GM12874 (cell line): ENCODE measurements at regions not wholly inside any gene's neighbourhood (a gene's known extent, or its start where the extent isn't known, plus 50 kb on each side); places are given as distances from the start of the nearest gene placed in this dataset.

Source experiments
- TF ChIP-seq, protein P1 (sequence below): IDR thresholded peaks from 2 replicates; pipeline ENCODE4 v1.5.1; 2011; ENCODE audit warnings: low read depth, mild to moderate bottlenecking, control low read depth, low read length, moderate library complexity; ENCODE audit not compliant: insufficient read depth

DNA sequence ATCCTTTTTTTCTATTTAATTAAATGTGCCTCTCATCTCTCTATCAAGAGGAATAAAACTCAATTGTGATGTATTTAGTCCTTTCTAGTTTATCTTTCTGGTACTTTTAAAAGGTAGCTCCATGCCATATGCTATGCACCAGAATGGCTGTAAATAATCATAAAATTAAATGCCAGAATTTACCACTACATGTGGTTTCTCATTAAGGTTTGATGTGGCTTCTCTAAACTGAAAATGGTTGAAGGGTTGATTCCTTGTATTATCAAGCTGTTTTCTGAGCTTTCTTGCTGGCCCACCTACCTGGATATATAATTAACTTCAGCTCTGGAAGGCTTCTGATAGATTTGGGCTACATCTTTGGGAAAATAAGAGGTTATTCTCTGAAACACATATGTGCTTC is 171.9 kb upstream of the RHOBTB1 start:
- TF ChIP-seq, protein P1, sequence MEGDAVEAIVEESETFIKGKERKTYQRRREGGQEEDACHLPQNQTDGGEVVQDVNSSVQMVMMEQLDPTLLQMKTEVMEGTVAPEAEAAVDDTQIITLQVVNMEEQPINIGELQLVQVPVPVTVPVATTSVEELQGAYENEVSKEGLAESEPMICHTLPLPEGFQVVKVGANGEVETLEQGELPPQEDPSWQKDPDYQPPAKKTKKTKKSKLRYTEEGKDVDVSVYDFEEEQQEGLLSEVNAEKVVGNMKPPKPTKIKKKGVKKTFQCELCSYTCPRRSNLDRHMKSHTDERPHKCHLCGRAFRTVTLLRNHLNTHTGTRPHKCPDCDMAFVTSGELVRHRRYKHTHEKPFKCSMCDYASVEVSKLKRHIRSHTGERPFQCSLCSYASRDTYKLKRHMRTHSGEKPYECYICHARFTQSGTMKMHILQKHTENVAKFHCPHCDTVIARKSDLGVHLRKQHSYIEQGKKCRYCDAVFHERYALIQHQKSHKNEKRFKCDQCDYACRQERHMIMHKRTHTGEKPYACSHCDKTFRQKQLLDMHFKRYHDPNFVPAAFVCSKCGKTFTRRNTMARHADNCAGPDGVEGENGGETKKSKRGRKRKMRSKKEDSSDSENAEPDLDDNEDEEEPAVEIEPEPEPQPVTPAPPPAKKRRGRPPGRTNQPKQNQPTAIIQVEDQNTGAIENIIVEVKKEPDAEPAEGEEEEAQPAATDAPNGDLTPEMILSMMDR: no peak

DNA sequence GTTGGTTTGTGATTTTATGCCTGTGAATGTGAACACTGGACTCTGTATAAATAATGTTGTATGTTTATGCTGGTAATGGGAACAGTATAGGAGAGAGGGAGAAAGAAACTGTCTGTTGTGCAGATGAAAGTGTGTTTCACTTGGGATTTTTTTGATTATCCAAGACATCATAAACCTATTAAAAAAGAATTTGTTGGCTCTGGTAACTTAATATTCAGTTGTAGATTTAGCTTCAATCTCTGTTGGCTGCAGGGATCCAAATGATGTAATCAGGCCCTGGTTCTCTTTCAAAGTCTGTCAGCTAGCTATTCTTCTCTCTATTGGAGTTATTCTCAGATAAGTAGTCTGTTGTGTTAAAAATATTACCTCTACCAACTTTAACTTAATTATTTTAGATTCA is 168.8 kb upstream of the RHOBTB1 start:
- TF ChIP-seq, protein P1: no peak

DNA sequence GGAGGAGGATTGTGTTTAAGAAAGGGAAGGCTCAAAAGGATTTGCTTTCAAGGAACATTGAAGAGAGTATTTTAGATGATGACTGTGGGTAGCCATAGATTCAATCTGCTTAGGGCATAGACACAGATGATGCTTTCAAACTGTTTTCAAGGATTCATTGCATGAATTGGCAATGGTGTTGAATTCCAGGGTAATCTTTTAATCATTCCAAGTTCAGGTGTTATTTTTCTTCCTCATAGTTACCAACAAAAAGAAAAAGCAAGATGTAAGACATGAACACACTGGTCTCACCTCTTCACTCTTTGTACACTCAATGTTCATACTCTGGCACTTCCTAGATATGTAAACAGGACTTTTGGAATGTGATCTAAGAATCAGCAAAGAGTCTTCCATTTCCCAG is 167.0 kb upstream of the RHOBTB1 start:
- TF ChIP-seq, protein P1: no peak

DNA sequence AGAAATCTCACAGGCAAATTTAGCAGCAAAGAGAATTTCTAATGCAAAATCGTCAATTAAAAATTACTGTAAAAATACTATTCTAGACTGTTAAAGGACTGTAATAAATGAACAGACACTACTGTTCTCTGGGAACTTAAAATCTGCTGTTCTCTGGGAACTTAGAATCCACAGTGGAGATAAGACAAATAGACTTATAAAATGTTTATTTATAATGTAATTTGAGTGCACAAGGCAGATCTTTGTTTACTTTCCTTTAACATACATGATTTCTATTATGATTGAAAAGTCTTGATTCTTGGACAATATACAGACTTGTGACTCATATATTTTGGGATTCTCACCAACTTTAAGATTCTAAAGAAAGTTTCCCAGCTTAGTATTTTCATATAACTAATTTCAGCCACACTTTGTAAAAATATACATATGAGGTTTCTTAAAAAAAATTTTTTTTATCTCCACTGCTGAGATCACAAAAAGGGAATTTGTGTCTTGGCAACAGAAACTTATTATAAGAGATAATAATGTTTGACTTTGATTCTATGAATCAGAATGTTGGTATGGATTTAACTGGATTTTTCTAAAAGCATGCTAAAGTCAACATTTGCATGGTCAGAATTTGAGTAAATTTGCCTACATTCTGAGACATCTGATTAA is 166.3 kb upstream of the RHOBTB1 start:
- TF ChIP-seq, protein P1: no peak

DNA sequence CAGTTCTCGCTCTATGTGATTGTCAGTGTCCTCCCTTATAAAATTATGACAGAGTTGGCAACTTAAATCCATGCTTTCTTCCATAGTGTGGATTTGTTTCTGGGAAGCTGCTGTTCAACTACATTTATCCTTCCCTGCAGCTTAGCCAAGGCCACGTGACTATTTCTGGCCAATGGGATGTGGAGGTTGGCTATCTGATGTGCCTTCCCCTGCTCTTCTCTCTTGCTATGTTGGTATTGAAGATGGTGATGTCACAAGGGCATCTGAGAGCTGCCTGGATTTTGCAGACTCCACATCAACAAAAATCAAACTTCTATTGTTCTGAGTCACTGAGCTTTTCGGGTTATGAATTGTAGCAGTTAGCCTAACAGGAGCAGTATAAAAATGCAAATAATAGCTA is 164.9 kb upstream of the RHOBTB1 start:
- TF ChIP-seq, protein P1: no peak

DNA sequence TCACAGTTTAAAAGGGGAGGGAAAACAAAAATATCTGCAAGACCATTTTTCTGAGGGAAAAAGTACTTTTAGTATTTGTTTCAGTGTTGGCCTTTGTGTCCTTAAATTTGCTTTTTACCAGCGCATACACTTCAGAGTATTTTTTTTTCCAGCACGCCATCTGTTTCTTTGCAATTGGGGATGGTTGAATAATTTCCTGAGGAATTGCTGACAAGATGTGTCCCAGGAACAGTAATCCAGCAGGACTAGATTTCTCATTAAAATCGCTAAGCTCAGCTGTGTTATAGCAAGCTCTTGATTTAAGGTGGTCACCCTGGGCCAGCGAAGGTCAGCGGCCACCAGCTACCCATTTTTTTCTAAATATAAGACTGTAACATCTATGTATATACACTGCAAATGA is 156.9 kb upstream of the RHOBTB1 start:
- TF ChIP-seq, protein P1: no peak

DNA sequence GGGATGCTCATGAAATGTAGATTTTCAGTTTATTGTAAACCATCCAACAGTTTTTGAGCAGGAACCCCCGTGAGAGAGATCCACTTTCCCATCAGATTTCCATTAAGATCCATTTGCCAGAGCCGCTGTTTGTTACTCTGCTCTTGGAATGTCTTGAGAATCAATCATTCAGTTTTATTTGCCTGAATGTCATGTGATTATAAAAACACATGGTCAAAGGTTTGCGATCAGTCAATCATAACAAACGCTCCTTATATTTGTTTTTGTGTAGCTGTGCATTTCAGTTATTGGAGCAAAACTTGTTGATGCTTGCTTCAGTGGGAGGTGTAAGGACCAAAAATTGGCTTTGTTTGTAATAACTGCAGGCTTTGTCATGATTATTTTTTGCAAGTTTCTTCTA is 155.8 kb upstream of the RHOBTB1 start:
- TF ChIP-seq, protein P1: no peak
